Activated naive CD8-positive, alpha-beta T cell (primary cell): ENCODE measurements at regions not wholly inside any gene's neighbourhood (a gene's known extent, or its start where the extent isn't known, plus 50 kb on each side); places are given as distances from the start of the nearest gene placed in this dataset.

Experiments used
- H3K27ac Mint-ChIP-seq: one replicate; pipeline ENCODE4 v1.8.0; 2021; ENCODE audit warnings: mixed read lengths
- H3K27me3 Mint-ChIP-seq: one replicate; pipeline ENCODE4 v1.8.0; 2021; ENCODE audit warnings: mixed read lengths
- H3K36me3 Mint-ChIP-seq: one replicate; pipeline ENCODE4 v1.8.0; 2021; ENCODE audit warnings: mixed read lengths
- H3K4me1 Mint-ChIP-seq: one replicate; pipeline ENCODE4 v1.8.0; 2021; ENCODE audit warnings: low read depth, mixed read lengths
- H3K4me3 Mint-ChIP-seq: one replicate; pipeline ENCODE4 v1.8.0; 2021; ENCODE audit warnings: mild to moderate bottlenecking, mixed read lengths
- H3K9me3 Mint-ChIP-seq: one replicate; pipeline ENCODE4 v1.8.0; 2021; ENCODE audit warnings: low read depth, mixed read lengths

DNA sequence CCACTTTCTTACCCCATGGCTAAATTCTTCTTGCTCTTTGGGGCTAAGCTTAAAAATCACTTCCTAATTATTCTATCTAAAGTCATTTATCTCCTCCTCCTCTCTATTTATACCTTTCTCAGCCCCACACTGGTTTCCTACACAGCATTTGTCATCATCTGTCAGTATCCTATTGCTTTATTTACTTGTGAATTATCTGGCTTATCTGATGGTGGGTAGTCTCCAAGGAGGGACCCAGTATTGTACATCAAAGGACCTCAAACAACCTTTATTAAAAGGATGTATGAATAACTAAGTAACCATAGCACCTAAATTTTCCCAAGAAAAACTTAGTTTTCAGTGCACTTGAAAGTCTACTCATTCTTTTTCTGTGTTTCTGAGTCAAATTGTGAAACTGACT is 332.7 kb upstream of the SNX7 start:
- Mint-ChIP-seq H3K27ac (no peak overlapping the region), H3K27me3 (no peaks in the 10 kb centered on the region), H3K9me3 (no peaks in the 10 kb centered on the region), H3K36me3 (no peaks in the 10 kb centered on the region), H3K4me1 (no peaks in the 10 kb centered on the region), H3K4me3 (no peak overlapping the region)

DNA sequence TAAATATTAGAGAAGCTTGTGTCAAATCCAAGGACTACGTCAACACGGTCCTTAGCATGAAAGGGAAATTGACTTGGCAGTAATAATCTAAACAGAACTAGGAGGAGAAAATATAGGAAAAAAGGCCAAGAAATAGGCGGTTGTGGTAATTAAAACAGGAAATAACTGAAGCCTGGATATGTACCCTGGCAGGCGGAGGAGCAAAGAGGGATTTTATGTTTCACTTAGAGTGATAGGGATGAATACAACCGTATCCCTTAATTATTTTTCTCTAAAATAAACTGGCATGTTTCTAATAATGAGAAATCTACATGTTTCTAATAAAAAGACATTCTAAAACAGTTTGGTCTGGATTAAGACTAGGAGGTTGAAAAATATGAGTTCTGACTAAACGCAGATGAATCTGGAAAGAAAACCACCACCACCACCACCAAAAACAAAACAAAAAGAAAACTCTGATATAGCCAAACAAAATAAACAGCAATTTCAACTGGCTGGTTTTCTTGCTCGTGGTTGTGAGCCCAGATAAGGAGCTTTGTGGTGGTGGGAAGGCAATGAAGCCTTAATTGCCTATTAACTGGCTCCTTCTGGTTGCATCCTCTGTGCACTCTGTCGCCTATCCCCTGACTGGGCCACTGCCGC is 334.2 kb upstream of the SNX7 start:
- no peak overlapping the region for H3K27ac Mint-ChIP-seq
- H3K4me3 Mint-ChIP-seq, result no peak overlapping the region
- no peaks in the 10 kb centered on the region for H3K27me3 Mint-ChIP-seq
- no peaks in the 10 kb centered on the region for H3K36me3 Mint-ChIP-seq
- H3K4me1 Mint-ChIP-seq, result peaks cover 5% of the 10 kb centered on the region
- no peaks in the 10 kb centered on the region for H3K9me3 Mint-ChIP-seq

DNA sequence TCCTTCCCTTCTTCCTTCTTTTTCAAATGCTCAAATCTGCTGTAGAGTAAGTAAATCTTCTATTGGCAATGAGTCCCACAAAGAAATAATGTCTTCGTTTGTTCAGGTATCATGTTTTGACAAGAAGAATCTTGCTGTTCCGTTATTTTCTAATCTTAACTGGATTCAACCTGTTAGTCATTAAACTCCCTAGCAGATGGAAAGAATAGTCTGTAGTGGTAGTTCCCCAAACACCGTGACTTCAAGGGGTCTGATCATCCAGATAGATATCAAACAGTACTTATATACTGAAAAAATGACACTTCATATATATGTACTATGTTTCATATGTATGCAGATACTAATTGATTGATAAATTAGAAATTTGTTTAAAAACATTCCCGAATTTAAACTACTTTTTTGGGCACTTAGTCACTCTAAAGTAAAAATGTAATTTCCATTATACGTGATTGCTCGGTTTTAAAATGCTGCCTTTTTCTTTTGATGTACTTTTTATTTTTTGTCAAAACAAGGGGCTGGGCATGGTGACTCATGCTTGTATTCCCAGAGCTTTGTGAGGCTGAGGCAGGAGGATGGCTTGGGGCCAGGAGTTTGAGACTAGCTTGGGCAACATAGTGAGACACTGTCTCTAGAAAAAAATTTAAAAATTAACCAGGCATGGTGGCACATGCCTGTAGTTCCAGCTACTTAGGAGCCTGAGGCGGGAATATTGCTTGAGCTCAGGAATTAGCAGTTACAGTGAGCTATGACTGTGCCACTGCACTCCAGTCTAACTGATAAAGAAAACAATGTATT is 335.7 kb upstream of the SNX7 start:
- Mint-ChIP-seq H3K9me3 (no peaks in the 10 kb centered on the region), H3K27me3 (no peaks in the 10 kb centered on the region), H3K27ac (no peak overlapping the region), H3K36me3 (no peaks in the 10 kb centered on the region), H3K4me3 (no peak overlapping the region), H3K4me1 (peaks cover 5% of the 10 kb centered on the region)

GRCh38 chr1:98323906-98324358 is 337.6 kb upstream of the SNX7 start:
- no peaks in the 10 kb centered on the region for H3K9me3 Mint-ChIP-seq
- no peaks in the 10 kb centered on the region for H3K27me3 Mint-ChIP-seq
- no peak overlapping the region for H3K27ac Mint-ChIP-seq
- H3K4me1 Mint-ChIP-seq, result peaks cover 5% of the 10 kb centered on the region
- no peaks in the 10 kb centered on the region for H3K36me3 Mint-ChIP-seq
- H3K4me3 Mint-ChIP-seq, result no peak overlapping the region

GRCh38 chr1:98323388-98323787 is 338.1 kb upstream of the SNX7 start:
- Mint-ChIP-seq H3K9me3 (no peaks in the 10 kb centered on the region), H3K27me3 (no peaks in the 10 kb centered on the region), H3K36me3 (no peaks in the 10 kb centered on the region), H3K4me1 (peaks cover 5% of the 10 kb centered on the region), H3K27ac (no peak overlapping the region), H3K4me3 (no peak overlapping the region)

DNA sequence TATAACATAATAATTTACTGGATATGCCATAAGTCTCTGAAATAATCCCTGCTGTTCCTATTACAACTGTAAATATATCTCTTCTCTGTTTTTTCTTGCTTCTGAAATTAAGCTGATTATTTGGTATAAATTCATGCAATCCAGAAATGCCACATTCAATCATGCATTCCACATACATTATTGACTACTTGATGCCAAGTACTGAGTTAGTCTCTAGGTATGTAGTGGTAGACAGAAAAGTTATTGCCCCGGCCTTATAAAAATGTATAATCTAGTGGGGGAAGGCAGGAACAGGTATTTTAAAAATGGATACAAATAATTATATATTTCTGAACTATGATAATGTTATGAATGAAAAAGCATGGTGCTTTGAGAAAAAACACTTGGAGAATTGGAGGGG is 338.6 kb upstream of the SNX7 start:
- H3K27ac Mint-ChIP-seq, result no peak overlapping the region
- H3K4me3 Mint-ChIP-seq, result no peak overlapping the region
- no peaks in the 10 kb centered on the region for H3K27me3 Mint-ChIP-seq
- H3K9me3 Mint-ChIP-seq, result no peaks in the 10 kb centered on the region
- peaks cover 5% of the 10 kb centered on the region for H3K4me1 Mint-ChIP-seq
- H3K36me3 Mint-ChIP-seq, result no peaks in the 10 kb centered on the region

DNA sequence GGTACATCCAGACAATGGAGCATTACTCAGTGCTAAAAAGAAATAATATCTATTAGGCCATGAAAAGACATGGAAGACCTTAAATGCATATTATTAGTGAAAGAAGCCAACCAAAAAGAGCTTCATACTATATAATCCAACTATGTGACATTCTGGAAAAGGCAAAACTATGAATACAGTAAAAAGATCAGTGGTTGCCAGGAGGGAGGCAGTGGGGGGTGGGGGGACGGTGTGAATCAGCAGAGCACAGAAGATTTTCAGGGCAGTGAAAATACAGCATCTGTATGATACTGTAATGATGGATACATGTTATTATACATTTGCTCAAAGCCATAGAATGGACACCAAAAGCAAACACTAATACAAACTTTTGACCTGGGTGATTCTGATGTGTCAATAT is 339.4 kb upstream of the SNX7 start:
- Mint-ChIP-seq H3K27ac (no peak overlapping the region), H3K4me3 (no peak overlapping the region), H3K9me3 (no peaks in the 10 kb centered on the region), H3K36me3 (no peaks in the 10 kb centered on the region), H3K4me1 (peaks cover 5% of the 10 kb centered on the region), H3K27me3 (no peaks in the 10 kb centered on the region)

GRCh38 chr1:98321191-98321590 is 340.3 kb upstream of the SNX7 start:
- Mint-ChIP-seq H3K9me3 (no peaks in the 10 kb centered on the region), H3K4me3 (no peak overlapping the region), H3K27me3 (no peaks in the 10 kb centered on the region), H3K4me1 (peaks cover 5% of the 10 kb centered on the region), H3K36me3 (no peaks in the 10 kb centered on the region), H3K27ac (no peak overlapping the region)

GRCh38 chr1:98316286-98316905 is 345.1 kb upstream of the SNX7 start:
- H3K36me3 Mint-ChIP-seq, result no peaks in the 10 kb centered on the region
- H3K27ac Mint-ChIP-seq, result no peak overlapping the region
- no peaks in the 10 kb centered on the region for H3K4me1 Mint-ChIP-seq
- H3K27me3 Mint-ChIP-seq, result no peaks in the 10 kb centered on the region
- no peaks in the 10 kb centered on the region for H3K9me3 Mint-ChIP-seq
- H3K4me3 Mint-ChIP-seq, result no peak overlapping the region

DNA sequence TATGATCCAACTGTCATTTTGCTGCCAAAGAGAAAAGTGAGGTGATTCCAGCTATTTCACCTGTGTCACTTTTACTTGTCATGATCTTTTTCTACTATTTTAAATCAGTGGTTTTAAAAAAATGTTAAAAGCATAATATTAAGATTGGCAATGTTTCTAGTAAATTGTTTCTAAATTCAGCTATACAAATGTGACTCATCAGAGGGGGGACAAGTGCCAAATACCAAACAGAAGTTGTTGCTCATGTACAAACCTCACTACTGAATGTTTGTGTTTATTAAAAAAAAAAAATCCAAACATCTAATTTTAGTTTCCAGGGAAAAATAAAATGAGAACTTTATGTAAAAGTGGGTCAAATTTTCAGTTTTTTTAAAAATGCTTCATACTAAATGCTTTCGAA is 346.2 kb upstream of the SNX7 start:
- no peaks in the 10 kb centered on the region for H3K9me3 Mint-ChIP-seq
- H3K4me3 Mint-ChIP-seq, result no peak overlapping the region
- H3K36me3 Mint-ChIP-seq, result no peaks in the 10 kb centered on the region

DNA sequence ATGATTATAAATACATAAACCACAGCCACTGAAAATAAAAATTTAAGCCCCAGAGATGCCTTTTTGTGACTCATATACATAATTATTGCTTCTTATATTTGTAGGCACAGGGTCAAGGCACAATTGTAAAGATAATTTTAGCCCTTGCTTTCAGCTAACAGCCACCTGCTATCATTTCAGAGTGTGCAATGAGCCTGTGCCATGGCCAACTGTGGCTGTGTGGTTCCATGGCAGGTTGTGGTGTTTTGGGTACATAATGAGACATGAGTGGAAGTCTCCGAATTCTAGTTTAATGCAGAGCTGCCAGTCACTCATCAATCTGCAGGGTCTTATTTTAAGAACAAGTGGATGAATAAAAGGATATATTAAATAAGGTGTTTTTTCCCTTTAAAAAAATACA is 346.9 kb upstream of the SNX7 start:
- H3K4me1 Mint-ChIP-seq, result no peaks in the 10 kb centered on the region
- H3K4me3 Mint-ChIP-seq, result no peak overlapping the region
- no peaks in the 10 kb centered on the region for H3K9me3 Mint-ChIP-seq
- H3K27ac Mint-ChIP-seq, result no peak overlapping the region
- H3K27me3 Mint-ChIP-seq, result no peaks in the 10 kb centered on the region
- H3K36me3 Mint-ChIP-seq, result no peaks in the 10 kb centered on the region

More for the DNA sequence above, 346.2 kb upstream of the SNX7 start:
- H3K27me3 Mint-ChIP-seq, result no peaks in the 10 kb centered on the region
- H3K27ac Mint-ChIP-seq, result no peak overlapping the region
- no peaks in the 10 kb centered on the region for H3K4me1 Mint-ChIP-seq

GRCh38 chr1:98306517-98307089 is 354.9 kb upstream of the SNX7 start:
- Mint-ChIP-seq H3K4me3 (no peak overlapping the region), H3K4me1 (no peaks in the 10 kb centered on the region), H3K27ac (no peak overlapping the region), H3K27me3 (no peaks in the 10 kb centered on the region), H3K36me3 (no peaks in the 10 kb centered on the region), H3K9me3 (no peaks in the 10 kb centered on the region)

GRCh38 chr1:98305362-98305761 is 356.2 kb upstream of the SNX7 start:
- no peak overlapping the region for H3K4me3 Mint-ChIP-seq
- no peaks in the 10 kb centered on the region for H3K9me3 Mint-ChIP-seq
- H3K27me3 Mint-ChIP-seq, result no peaks in the 10 kb centered on the region
- H3K27ac Mint-ChIP-seq, result no peak overlapping the region
- no peaks in the 10 kb centered on the region for H3K4me1 Mint-ChIP-seq
- H3K36me3 Mint-ChIP-seq, result no peaks in the 10 kb centered on the region

DNA sequence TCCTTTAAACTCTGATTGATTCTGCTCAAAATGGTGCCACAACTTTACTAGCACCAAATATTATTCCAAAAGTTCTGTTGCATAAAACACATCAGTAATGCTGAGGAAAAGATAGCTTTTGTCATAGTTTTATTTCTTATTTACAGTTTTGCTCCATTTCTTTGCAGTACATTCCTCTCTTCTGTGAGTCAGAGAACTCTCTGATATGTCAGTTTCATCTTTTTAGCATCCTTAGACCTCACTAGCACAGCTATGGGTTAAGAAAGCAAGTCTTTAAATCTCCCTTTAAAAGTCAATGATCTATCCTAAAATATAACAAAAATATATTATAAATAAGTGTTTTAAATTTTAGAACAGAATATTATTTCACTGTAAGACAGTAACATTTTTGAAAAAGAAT is 356.6 kb upstream of the SNX7 start:
- no peaks in the 10 kb centered on the region for H3K27me3 Mint-ChIP-seq
- no peaks in the 10 kb centered on the region for H3K36me3 Mint-ChIP-seq
- no peaks in the 10 kb centered on the region for H3K4me1 Mint-ChIP-seq
- no peaks in the 10 kb centered on the region for H3K9me3 Mint-ChIP-seq
- H3K27ac Mint-ChIP-seq, result no peak overlapping the region
- H3K4me3 Mint-ChIP-seq, result no peak overlapping the region

DNA sequence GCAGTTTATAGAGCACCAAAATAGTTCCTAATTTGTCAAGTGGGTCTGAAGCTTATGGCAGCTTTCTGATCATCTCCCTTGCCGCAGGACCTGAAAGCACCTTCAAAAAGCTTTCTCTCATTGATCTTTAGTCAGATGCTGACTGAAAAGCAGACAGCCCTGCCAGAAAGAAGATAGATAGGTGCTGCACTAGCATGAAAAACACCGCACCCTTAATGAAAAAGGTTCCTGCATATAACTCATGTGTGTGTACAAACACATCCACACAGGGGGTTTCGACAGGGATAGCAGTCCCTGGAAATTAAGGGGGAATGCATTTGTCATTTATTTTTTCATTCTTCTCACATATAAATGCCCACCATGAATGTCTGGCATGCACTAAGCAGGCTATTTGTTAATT is 361.7 kb upstream of the SNX7 start:
- Mint-ChIP-seq H3K27ac (no peak overlapping the region), H3K36me3 (no peaks in the 10 kb centered on the region), H3K27me3 (no peaks in the 10 kb centered on the region), H3K4me1 (no peaks in the 10 kb centered on the region), H3K4me3 (no peak overlapping the region), H3K9me3 (no peaks in the 10 kb centered on the region)
